ENCODE measurements at regions not wholly inside any gene's neighbourhood (a gene's known extent, or its start where the extent isn't known, plus 50 kb on each side); places are given as distances from the start of the nearest gene placed in this dataset.
"Not testable (repeated sequence)": the region's sequence is repeated elsewhere in the genome, so short reads cannot be mapped to it uniquely, and the experiment has no call there.

DNA sequence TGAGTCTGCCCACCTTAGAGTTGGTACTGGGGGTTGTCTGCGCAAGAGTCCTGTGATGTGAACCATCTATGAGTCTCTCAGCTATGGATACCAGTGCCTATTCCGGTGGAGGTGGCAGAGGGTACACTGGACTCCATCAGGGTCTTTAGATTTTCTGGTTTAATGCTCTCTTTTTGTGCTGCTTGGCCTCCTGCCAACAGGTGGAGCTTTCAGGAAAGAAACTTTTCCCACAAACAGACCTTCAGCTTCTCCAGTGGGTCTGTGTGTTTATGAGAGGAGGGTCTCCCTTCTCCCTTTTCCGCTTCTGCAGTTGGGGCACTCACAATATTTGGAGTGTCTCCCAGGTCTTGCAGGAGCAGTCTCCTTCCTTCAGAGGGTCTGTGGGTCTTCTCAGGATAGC lies 1721.9 kb upstream of the SLC39A10 start:
- ChIA-PET POLR2A (no interaction called here), CTCF (no interaction called here)

DNA sequence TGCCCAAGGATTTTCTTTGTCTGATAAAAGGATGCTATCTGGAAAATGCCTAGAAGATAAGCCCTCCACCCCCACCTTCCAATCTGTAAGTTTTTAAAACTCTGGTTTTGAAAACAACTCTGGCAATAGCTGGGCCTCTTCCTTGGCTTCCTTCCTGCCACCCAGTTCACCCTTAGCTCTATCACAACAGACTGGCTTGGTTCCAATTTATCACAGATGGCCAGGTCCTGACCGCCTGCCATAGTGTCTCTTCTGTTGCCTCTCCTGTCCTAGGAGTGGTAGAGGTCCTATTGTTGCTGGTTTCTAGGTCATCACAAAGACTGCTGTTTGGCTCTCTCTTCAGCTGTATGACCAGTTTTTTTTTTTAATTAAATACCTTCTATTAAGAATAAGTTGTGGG lies 1727.9 kb upstream of the SLC39A10 start:
- CTCF ChIA-PET = no interaction called here
- POLR2A ChIA-PET = no interaction called here

DNA sequence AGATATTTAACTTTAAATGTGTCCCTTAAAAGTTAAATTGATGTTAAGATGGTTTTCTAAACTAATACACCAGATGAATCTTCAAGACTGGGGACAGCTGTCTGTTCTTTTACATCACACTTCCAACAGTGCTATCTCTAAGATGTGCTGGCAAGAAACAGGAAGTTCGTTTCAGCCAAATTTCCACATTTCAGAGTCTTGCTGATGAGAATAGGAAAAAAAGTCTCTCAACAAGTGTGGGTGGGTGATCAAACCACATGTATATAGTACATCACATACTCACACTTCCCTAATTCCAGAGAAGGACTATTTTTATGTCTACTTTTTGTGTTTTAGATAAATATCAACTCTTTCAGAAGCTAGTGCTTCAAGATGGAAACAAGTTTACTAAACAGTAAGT lies 1712.8 kb upstream of the TMEFF2 start:
- ChIA-PET CTCF (no interaction called here), POLR2A (no interaction called here)

DNA sequence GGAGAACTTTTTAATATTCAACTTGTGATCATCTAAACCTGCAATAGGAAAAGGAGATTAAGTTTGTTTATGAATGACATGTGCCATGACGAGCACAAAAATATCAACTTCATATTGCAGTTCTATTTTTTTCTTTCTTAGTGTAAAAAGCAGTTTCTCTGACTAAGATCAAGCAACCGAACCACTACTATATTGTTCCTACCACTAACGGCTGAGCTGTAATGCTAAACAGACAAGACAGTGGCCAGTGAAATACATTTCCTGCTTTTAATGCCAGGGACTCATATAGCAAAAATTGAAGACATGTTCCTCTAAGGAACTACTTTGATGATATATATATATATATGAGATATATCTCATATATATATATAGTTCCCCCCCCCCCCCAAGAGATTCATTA lies 1705.6 kb upstream of the TMEFF2 start:
- ChIA-PET CTCF (no interaction called here), POLR2A (no interaction called here)

DNA sequence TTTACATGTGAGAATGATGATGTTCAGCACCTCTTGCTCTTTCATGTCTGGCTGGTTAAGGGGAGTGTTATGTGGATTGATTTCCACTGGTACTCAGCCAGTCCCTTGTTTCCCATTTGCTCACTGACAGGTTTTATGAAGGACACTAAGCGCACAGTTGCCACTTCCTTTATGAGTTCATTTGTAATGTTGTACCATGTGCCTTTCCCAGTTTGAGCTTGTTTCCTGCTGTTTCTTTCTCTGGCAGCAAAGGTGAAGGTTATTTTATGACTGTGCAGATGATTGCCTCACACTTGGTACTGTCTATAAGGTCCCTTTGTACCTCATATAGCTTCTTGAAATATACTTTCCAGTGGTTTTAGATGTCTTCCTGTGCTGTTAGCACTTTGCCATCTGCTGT lies 1700.5 kb upstream of the TMEFF2 start:
- ChIA-PET CTCF (no interaction called here), POLR2A (no interaction called here)

DNA sequence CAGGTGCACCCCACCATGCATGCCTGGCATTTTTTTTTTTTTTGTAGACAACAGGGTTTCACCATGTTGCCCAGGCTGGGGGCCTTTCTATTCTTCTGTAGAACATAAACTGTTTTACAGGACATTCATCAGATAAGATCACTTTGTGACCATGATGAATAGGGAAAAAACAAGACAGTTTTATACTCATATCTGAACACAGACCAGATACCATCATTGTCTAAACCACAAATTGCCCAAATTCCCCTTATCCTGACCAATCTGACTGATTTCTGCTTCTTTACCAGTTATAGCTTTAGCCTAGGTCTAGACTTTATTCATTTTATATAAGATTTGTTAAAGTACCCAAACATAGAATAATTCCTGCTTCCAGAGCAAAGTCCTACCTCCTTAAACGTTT lies 1699.3 kb upstream of the TMEFF2 start:
- ChIA-PET POLR2A (no interaction called here), CTCF (interaction anchor here (0.7 kb wide), 1 partner anchor 1031 kb away, joined by 3 read pairs; no protein-coding TSS in a partner anchor)

DNA sequence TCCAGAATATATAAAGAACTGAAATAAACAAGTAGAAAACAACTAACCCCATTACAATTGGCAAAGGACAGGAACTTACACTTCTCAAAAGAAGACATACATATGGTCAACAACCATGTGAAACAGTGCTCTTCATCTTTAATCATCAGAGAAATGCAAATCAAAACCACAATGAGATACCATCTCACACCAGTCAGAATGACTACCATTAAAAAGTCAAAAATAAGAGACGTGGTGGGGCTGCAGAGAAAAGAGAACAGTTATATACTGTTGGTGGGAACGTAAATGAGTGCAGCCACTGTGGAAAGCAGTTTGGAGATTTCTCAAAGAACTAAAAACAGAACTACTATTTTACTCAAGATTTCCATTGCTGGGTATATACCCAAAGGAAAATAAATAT lies 1696.3 kb upstream of the TMEFF2 start:
- POLR2A ChIA-PET = no interaction called here
- CTCF ChIA-PET = no interaction called here

DNA sequence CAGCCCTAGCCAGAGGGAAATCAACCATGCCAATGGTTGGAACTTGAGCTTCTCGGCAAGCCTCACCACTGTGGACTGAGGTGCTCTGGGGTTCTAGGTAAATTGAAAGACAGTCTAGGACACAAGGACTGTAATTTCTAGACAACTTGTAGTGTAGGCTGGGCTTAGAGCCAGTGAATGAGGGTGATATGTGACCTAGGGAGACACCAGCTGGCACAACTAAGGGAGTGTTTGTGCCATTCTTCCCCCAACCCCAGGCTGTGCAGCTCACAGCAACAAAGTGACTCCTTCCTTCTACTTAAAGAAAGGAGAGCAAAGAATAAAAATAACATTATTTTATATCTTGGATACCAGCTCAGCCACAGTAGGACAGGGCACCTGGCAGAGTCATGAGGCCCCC lies 1690.7 kb upstream of the TMEFF2 start:
- ChIA-PET CTCF (no interaction called here), POLR2A (no interaction called here)

DNA sequence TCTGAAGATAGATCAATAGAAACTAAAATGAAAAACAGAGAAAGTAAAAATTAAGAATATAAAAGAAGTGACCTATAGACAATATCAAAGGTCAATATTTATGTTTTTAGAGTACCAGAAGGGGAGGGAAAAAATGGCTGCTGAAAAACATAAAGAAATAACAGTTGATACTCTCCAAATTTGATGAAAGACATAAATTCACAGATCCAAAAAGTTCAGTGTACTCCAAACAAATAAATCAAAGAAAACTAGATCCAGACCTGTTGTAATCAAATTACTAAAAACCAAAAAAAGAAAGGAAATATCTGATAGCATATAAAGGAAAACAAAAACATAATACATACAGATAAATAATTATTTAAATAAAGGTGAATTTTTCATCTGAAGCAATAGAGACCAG lies 1689.1 kb upstream of the TMEFF2 start:
- ChIA-PET POLR2A (no interaction called here), CTCF (no interaction called here)

DNA sequence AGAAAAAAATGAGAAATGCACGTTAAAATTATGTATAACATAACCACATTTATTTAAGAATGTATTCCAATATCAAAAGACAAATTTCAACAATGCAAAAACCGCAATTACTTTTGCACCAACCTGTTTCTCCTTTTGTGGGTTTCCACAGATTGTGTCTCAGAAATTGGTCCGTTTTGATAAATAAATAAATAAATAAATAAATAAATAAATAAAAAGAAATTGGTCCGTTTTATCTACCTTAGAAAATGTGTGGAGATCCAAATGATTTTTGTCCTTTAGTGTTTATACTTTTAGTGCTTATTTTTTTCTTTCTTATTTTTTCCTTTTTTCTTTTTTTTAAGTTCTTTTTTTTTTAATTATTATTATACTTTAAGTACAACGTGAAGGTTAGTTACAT lies 1682.2 kb upstream of the TMEFF2 start:
- CTCF ChIA-PET = no interaction called here
- POLR2A ChIA-PET = no interaction called here

DNA sequence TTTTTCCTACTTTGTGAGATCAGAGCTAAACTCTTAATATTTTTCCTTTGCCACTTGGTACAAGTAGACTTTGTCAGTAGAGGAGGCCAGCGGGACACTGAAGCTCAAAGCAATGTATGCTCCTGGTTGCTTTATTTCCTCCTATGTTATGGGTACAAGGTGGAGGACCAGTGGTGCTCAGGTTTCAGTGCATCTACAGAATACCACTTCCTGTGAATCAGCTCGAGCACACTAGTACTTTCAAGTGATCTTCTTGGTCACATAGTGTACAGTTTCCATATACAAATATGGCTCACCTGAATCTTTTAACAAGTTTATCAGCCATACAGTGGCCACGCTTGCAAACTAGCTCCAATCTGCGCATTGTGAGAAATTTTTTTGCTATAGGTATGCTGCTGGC lies 1674.8 kb upstream of the TMEFF2 start:
- ChIA-PET CTCF (no interaction called here), POLR2A (no interaction called here)

DNA sequence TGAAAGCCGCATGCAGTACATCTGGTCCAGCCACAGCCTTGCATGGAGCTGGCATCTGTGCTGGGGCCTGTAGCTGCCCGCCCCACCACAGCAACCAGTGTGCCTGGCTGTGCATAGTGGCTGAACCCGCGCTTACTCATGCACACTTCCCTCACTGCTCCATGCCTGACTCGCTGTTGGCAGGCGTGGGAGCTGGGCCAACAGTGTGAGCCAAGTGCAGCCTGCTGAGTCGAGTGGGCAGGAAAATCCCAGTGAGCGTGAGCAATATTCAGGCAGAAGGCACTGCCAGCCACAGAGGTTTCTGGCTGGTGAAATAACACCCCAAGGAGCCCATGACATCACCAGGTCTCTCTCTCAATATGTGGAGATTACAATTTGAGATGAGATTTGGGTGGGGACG lies 1674.1 kb upstream of the TMEFF2 start:
- CTCF ChIA-PET = no interaction called here

DNA sequence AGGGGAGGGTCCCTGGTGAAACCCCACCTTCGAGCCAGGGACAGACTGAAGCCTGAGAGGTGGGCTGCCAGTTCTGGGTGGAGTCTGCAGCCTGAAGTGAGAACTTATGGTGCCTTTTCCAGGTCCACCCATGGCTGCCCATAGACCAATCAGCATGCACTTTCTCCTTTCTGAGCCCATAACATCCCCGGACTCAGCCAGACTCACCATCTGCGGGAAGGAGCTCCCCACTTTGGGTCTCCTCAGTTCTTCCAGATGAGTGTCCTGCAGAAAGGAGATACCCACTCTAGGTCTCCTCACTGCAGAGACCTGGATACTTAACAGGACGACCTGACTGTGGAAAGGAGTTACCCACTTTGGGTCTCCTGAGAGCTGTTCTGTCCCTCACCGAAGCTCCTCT lies 1673.4 kb upstream of the TMEFF2 start:
- ChIA-PET CTCF (no interaction called here), POLR2A (no interaction called here)

More for the DNA sequence above, 1674.1 kb upstream of the TMEFF2 start:
- POLR2A ChIA-PET = no interaction called here

DNA sequence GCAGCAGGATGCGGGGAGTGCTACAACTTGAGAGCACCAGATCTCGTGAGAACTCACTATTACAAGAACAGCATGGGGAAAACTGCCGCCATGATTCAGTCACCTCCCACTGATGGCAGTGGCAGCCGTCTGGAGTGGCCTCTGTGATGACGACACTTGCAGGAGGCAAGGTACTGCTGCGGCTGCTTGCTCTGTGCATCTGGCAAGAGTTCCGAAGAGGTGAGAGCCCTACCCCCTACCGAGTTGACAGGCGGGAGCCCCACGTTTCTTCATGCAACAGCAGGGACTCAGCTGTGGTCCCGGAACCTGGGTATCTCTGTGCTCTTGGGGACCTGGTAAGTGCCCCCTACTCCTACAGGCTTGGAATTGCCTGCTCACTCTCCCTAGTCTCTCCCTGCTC lies 1672.7 kb upstream of the TMEFF2 start:
- ChIA-PET POLR2A (no interaction called here), CTCF (no interaction called here)

DNA sequence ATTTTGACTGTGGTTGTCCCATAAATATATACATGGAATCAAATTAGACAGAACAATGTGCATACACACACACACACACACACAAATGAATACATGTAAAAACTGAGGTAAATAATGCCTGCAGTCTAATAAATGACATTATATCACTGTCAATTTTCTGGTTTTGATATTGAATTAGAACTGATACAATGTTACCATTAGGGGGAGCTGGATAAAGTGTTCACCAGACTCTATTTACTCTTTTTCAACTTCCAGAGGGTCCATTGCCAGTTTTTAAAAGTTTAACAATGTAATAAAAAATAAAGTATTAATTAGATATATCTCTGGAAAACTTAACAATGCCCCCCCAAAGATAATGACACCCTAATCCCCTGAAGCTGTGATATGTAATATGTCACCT lies 1666.8 kb upstream of the TMEFF2 start:
- POLR2A ChIA-PET = no interaction called here
- CTCF ChIA-PET = no interaction called here

DNA sequence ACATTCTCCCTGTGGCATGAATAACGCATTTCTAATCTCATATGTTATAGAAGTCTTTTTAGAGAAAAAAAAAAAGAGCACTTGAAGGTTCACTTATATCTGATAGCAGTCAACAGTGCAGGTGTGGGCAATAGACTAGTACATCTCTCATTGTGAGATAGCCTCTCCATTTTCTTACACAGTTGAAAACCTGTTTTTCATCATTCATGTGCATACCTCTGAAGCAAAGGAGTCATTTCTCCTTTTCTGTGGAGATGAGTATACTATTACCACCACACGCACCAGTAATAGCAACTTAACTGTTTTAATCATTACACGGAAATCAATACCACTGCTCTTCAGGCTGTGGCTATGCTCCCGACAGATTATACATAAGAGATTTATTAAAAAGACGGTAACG lies 1653.3 kb upstream of the TMEFF2 start:
- POLR2A ChIA-PET = no interaction called here

DNA sequence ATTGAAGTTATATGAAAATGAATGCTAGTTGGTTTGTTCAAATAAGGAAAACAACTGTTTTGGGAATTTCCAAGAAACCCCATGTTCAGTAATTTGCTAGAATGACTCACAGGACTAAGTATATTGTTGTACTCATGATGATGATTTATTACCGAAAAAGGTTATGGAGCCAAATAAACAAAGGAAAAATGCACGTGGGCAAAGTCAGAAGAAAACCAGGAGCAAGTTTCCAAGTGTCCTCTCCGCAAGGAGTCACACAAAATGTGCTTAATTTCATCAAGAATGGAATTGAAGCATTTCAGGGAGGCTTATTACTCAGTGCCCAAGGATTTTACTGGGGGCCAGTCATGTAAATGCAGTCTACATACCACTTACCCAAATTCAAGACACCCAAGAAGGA lies 1652.4 kb upstream of the TMEFF2 start:
- ChIA-PET CTCF (no interaction called here), POLR2A (no interaction called here)

More for the DNA sequence above, 1653.3 kb upstream of the TMEFF2 start:
- CTCF ChIA-PET = no interaction called here

DNA sequence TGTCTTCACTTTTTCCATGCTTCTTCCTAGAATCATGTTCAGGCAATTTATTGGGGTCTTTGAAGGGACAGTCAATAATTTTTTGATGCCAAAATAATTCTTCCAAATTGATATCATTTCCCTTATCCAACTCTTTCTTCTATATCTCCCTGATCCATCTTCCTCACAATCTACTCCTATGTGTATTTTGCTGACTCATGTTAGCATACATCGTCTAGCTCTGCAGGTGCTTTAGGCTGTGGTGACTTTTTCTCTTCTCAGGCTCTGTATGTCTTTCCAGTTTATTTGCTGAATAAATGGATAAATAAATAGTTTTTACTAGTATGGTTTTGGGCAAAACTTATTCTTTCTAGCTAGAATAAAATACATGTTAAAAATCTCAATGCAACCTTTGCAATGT lies 1650.9 kb upstream of the TMEFF2 start:
- POLR2A ChIA-PET = no interaction called here

DNA sequence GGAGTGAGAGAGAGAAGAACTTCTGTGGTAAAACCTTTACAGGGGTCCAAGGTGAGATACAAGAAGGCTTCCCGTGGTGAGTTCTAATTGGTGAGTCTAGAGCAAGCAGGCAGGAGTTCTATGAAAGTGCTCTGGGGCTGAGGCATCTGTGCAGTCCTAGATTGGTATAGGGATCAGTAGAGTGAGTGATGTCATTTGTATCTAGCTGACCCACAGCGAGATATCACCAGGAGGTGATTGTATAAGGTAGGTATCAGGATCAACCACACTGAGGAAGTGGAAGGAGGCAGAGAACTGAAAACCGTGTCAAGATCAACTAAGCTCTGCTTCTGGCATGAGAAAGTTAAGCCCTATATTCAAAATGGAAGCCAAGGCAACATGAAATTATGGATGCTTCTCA lies 1648.9 kb upstream of the TMEFF2 start:
- POLR2A ChIA-PET = no interaction called here
- CTCF ChIA-PET = no interaction called here

More for the DNA sequence above, 1650.9 kb upstream of the TMEFF2 start:
- CTCF ChIA-PET = no interaction called here

DNA sequence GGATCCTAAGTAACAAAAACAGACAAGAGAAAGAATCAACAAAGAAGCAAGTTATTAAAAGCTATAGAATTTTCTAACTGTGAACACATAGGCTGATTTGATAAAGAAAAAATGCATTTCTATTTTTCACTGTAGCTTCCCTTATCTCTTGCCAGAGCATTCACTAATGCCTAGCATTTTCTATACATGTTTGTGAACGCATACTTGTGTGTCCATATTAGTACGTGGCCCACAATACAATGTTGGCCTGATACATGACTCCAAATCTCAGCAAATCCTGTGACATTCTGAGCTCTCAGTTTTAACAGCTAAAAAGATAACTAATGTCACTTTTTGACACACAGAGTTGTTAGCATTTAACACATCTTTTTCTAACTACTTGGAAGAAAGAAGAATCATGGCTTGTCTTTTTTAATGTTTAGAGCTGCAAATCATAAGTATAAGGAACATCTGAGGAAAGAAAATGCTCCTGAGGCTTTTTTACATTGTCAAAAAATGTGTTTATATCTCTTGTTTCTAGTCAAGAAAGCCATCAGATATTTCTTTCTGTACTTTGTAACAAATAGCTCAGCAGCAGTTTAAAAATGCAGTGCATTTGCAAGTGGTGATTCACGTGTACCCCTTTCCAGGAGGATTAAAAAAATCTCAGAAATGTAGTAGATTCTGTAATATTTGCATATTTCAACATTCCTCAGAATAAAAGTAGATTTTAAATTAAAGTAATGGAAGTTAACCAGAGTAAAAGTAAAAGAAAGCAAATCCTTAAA lies 1646.8 kb upstream of the TMEFF2 start:
- ChIA-PET POLR2A (no interaction called here), CTCF (interaction anchor here (0.9 kb wide), 1 partner anchor 18 kb away, joined by 3 read pairs; no protein-coding TSS in a partner anchor)

DNA sequence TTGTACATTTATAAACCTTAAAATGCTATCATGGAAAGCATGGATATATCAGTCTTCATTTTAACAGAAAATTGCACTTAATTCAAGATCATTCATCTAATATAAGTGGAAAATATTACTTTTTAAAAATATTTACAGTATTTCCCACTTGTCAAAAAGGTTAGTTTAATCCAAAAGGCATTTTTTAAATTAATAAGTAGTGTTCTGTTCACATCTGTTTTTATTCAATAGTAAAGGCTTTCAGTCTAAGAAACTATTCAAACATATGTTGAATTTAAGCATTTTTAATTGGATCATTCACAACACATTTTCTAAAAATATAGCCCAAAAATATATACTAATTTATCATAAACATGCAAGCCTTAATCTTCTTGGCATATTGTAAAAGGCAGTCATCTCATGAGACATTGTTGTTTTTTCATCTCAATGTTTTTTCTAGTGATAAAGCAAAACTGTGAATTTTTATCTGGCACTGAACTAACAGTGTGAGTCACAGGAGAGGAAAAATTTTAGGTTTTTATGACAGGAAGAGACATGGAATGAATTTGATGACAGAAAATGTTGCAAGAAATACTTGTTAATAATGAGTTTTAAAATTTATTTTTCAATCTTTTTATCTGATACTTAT lies 1642.5 kb upstream of the TMEFF2 start:
- CTCF ChIA-PET = no interaction called here

DNA sequence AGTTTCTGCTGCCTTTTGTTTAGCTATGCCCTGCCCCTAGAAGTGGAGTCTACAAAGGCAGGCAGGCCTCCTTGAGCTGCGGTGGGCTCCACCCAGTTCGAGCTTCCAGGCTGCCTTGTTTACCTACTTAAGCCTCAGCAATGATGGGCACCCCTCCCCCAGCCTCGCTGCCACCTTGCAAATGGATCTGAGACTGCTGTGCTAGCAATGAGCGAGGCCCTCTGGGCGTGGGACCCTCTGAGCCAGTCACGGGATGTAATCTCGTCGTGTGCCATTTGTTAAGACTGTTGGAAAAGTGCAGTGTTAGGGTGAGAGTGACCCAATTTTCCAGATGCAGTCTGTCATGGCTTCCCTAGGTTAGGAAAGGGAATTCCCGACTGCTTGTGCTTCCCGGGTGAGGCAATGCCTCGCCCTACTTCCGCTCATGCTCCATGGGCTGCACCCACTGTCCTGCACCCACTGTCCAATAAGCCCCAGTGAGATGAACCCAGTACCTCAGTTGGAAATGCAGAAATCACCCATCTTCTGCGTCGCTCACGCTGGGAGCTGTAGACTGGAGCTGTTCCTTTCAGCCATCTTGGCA lies 1641.8 kb upstream of the TMEFF2 start:
- CTCF ChIA-PET, POLR2A ChIA-PET: not testable (repeated sequence)

More for the DNA sequence above, 1642.5 kb upstream of the TMEFF2 start:
- POLR2A ChIA-PET = no interaction called here
